GM23338 (cell line): ENCODE measurements at regions not wholly inside any gene's neighbourhood (a gene's known extent, or its start where the extent isn't known, plus 50 kb on each side); places are given as distances from the start of the nearest gene placed in this dataset.

Experiments used
- ATAC-seq: fragments of 200-7000 bp; cut with Tn5 transposase; 3 replicates; pipeline ENCODE4 v1.9.1; 2020
- DNase-seq: peaks from one replicate; pipeline ENCODE4 v3.0.0-alpha.2; 2015; ENCODE audit warnings: low spot score
- H2AFZ ChIP-seq: fragments of 200-600 bp; sonication (generic); 2 replicates; pipeline ENCODE4 v1.8.0; 2016; ENCODE audit warnings: antibody characterized with exemption, mild to moderate bottlenecking, moderate library complexity
- H3F3A ChIP-seq: fragments of 200-600 bp; sonication (generic); replicated peaks from 2 replicates; pipeline ENCODE4 v1.8.0; 2017; ENCODE audit warnings: antibody characterized with exemption, mixed run types, low read depth
- H3K27ac ChIP-seq: fragments of 200-600 bp; sonication (generic); 2 replicates; pipeline ENCODE4 v1.6.1; 2016; ENCODE audit warnings: low read depth
- H3K27me3 ChIP-seq: fragments of 200-600 bp; sonication (generic); 2 replicates; pipeline ENCODE4 v1.8.0; 2016; ENCODE audit warnings: mild to moderate bottlenecking, mixed run types, moderate library complexity; ENCODE audit not compliant: insufficient read depth
- H3K36me3 ChIP-seq: fragments of 200-600 bp; sonication (generic); 2 replicates; pipeline ENCODE4 v1.8.0; 2016; ENCODE audit warnings: mild to moderate bottlenecking; ENCODE audit not compliant: insufficient read depth
- H3K4me1 ChIP-seq: fragments of 200-600 bp; sonication (generic); 2 replicates; pipeline ENCODE4 v1.8.0; 2016; ENCODE audit warnings: mild to moderate bottlenecking, moderate library complexity; ENCODE audit not compliant: insufficient read depth
- H3K4me2 ChIP-seq: fragments of 200-600 bp; sonication (generic); 2 replicates; pipeline ENCODE4 v1.7.1; 2017; ENCODE audit warnings: mixed run types
- H3K4me3 ChIP-seq: fragments of 200-600 bp; sonication (generic); 2 replicates; pipeline ENCODE4 v1.6.1; 2016; ENCODE audit warnings: mixed run types
- H3K79me2 ChIP-seq: fragments of 200-600 bp; sonication (generic); replicated peaks from 2 replicates; pipeline ENCODE4 v1.8.0; 2017; ENCODE audit warnings: mild to moderate bottlenecking; ENCODE audit not compliant: insufficient read depth
- H3K9me2 ChIP-seq: fragments of 200-600 bp; sonication (generic); 2 replicates; pipeline ENCODE4 v1.8.0; 2017; ENCODE audit not compliant: insufficient read depth
- H4K20me1 ChIP-seq: fragments of 200-600 bp; sonication (generic); replicated peaks from 2 replicates; pipeline ENCODE4 v1.8.0; 2017; ENCODE audit warnings: mild to moderate bottlenecking; ENCODE audit not compliant: insufficient read depth
- H3K27ac Mint-ChIP-seq: 2 replicates; pipeline ENCODE4 v1.8.0; 2020; ENCODE audit warnings: inconsistent platforms, mild to moderate bottlenecking, moderate library complexity, mixed read lengths
- H3K27me3 Mint-ChIP-seq: 3 replicates; pipeline ENCODE4 v1.8.0; 2022; ENCODE audit warnings: low read depth, mild to moderate bottlenecking, moderate library complexity, mixed read lengths, inconsistent platforms; ENCODE audit not compliant: insufficient read depth, poor library complexity
- H3K36me3 Mint-ChIP-seq: 3 replicates; pipeline ENCODE4 v1.8.0; 2021; ENCODE audit warnings: low read depth, mild to moderate bottlenecking, inconsistent platforms, moderate library complexity, mixed read lengths
- H3K4me1 Mint-ChIP-seq: 3 replicates; pipeline ENCODE4 v1.8.0; 2020; ENCODE audit warnings: mild to moderate bottlenecking, inconsistent platforms, mixed read lengths
- H3K4me3 Mint-ChIP-seq: 3 replicates; pipeline ENCODE4 v1.8.0; 2021; ENCODE audit warnings: moderate library complexity, mild to moderate bottlenecking, inconsistent platforms, mixed read lengths
- H3K9me3 Mint-ChIP-seq: 3 replicates; pipeline ENCODE4 v1.8.0; 2020; ENCODE audit warnings: moderate library complexity, mild to moderate bottlenecking, inconsistent platforms, mixed read lengths
- CREB1 ChIP-seq: fragments of 250-450 bp; sonication (Bioruptor Pico); IDR thresholded peaks from 2 replicates; pipeline ENCODE4 v1.5.0; 2020; ENCODE audit warnings: low read depth, mild to moderate bottlenecking, moderate library complexity
- ETS1 ChIP-seq: IDR thresholded peaks from 2 replicates; pipeline ENCODE4 v1.6.1; 2016; ENCODE audit warnings: antibody characterized with exemption
- EZH2 ChIP-seq: fragments of 200-600 bp; sonication (generic); IDR thresholded peaks from one replicate; pipeline ENCODE4 v1.8.0; 2017; ENCODE audit warnings: antibody characterized with exemption, mild to moderate bottlenecking, low read depth; ENCODE audit not compliant: unreplicated experiment
- EZH2phosphoT487 ChIP-seq: fragments of 200-600 bp; sonication (generic); IDR thresholded peaks from one replicate; pipeline ENCODE4 v1.8.1; 2018; ENCODE audit warnings: antibody characterized with exemption; ENCODE audit not compliant: unreplicated experiment
- JUNB ChIP-seq: IDR thresholded peaks from one replicate; pipeline ENCODE4 v1.6.1; 2016; ENCODE audit warnings: antibody characterized with exemption; ENCODE audit not compliant: unreplicated experiment
- NANOG ChIP-seq: IDR thresholded peaks from 2 replicates; pipeline ENCODE4 v1.6.1; 2016; ENCODE audit warnings: antibody characterized with exemption, borderline replicate concordance
- POLR2AphosphoS5 ChIP-seq: IDR thresholded peaks from 2 replicates; pipeline ENCODE4 v1.6.1; 2016; ENCODE audit warnings: antibody characterized with exemption, low read depth
- REST ChIP-seq: IDR thresholded peaks from one replicate; pipeline ENCODE4 v1.6.1; 2018; ENCODE audit warnings: antibody characterized with exemption; ENCODE audit not compliant: unreplicated experiment
- STAT1 ChIP-seq: IDR thresholded peaks from one replicate; pipeline ENCODE4 v1.6.1; 2016; ENCODE audit warnings: antibody characterized with exemption; ENCODE audit not compliant: unreplicated experiment
- ZNF114 ChIP-seq: fragments of 250-450 bp; sonication (Bioruptor Pico); IDR thresholded peaks from 2 replicates; pipeline ENCODE4 v1.5.0; 2020; ENCODE audit warnings: mild to moderate bottlenecking, moderate library complexity
- ZNF331 ChIP-seq: fragments of 250-450 bp; sonication (Bioruptor Pico); IDR thresholded peaks from 2 replicates; pipeline ENCODE4 v1.5.0; 2020; ENCODE audit warnings: low read depth, mild to moderate bottlenecking, moderate library complexity
- ZNF462 ChIP-seq: fragments of 250-450 bp; sonication (Bioruptor Pico); IDR thresholded peaks from 2 replicates; pipeline ENCODE4 v1.5.0; 2020; ENCODE audit warnings: mild to moderate bottlenecking, moderate library complexity
- TF ChIP-seq, protein P1 (sequence below), 2 experiments: fragments of 200-600 bp in 1 of 2; sonication (generic) in 1 of 2; conservative IDR thresholded peaks; 2 replicates each; pipeline versions ENCODE4 v1.5.1 to v1.6.1; 2016 to 2017; ENCODE audit warnings: antibody characterized with exemption in 2 of 2, low read depth in 2 of 2, mild to moderate bottlenecking in 2 of 2, moderate library complexity in 1 of 2

DNA sequence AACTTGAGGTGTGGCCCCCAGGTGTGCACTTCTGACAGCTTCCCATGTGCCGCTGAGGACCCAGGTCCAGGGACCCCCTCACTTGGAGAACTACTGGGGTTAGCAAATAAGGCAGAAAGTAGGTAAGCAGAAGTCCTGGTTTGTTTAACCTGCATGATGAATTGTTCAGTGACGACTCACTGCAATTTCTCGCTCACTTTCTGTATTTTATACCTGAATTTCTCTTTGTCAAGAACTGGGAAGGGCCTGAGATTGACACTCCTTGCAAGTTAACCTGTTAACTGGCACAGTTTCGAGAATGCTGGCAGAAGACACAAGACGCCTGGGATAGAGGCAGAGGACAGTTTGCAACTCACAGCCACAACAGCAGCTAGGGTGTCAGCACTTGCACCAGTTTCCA is 164.5 kb upstream of the NCK2 start:
- Histone ChIP-seq H3K79me2 (no peaks in the 10 kb centered on the region), H4K20me1 (no peaks in the 10 kb centered on the region), H3K36me3 (no peaks in the 10 kb centered on the region), H3K27me3 (no peaks in the 10 kb centered on the region), H3K27ac (no peak overlapping the region), H3K4me2 (no peak overlapping the region), H3F3A (no peaks in the 10 kb centered on the region), H2AFZ (no peak overlapping the region), H3K4me3 (no peak overlapping the region), H3K4me1 (peaks cover 13% of the 10 kb centered on the region), H3K9me2 (0 out of 2 replicates have a peak, but pooled peaks cover 6% of the 10 kb centered on the region)
- DNase-seq (no peak), ATAC-seq (no peak)
- Mint-ChIP-seq H3K9me3 (peaks cover 5% of the 10 kb centered on the region; the same call in 2 of the 3 replicates), H3K4me1 (peaks cover 22% of the 10 kb centered on the region; the same call in 2 of the 3 replicates), H3K27ac (no peak overlapping the region), H3K27me3 (peaks cover 12% of the 10 kb centered on the region), H3K36me3 (no peaks in the 10 kb centered on the region), H3K4me3 (no peak overlapping the region)
- TF ChIP-seq EZH2phosphoT487 (no peak), EZH2 (no peak), ZNF114 (CRISPR knock-in tag) (no peak), ZNF462 (no peak), NANOG (no peak), POLR2AphosphoS5 (no peak), JUNB (no peak), REST (no peak), STAT1 (no peak), ETS1 (no peak), CREB1 (CRISPR knock-in tag) (no peak), ZNF331 (CRISPR knock-in tag) (no peak)
- TF ChIP-seq, protein P1, sequence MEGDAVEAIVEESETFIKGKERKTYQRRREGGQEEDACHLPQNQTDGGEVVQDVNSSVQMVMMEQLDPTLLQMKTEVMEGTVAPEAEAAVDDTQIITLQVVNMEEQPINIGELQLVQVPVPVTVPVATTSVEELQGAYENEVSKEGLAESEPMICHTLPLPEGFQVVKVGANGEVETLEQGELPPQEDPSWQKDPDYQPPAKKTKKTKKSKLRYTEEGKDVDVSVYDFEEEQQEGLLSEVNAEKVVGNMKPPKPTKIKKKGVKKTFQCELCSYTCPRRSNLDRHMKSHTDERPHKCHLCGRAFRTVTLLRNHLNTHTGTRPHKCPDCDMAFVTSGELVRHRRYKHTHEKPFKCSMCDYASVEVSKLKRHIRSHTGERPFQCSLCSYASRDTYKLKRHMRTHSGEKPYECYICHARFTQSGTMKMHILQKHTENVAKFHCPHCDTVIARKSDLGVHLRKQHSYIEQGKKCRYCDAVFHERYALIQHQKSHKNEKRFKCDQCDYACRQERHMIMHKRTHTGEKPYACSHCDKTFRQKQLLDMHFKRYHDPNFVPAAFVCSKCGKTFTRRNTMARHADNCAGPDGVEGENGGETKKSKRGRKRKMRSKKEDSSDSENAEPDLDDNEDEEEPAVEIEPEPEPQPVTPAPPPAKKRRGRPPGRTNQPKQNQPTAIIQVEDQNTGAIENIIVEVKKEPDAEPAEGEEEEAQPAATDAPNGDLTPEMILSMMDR (conservative IDR thresholded peaks at IDR 0.05; ENCODE audit: low read depth in 2 of 2) = no peak
